OCI-LY3 (cell line): ENCODE measurements at regions not wholly inside any gene's neighbourhood (a gene's known extent, or its start where the extent isn't known, plus 50 kb on each side); places are given as distances from the start of the nearest gene placed in this dataset.

Experiments
- H2AFZ ChIP-seq: fragments of 200-600, 300-600 bp; shearing (Covaris generic); 2 replicates; pipeline ENCODE4 v1.6.0; 2014; ENCODE audit warnings: antibody characterized with exemption, low read depth, low read length
- H3K27ac ChIP-seq: fragments of 200-600, 300-600 bp; sonication (generic); 2 replicates; pipeline ENCODE4 v1.5.1; 2014; ENCODE audit warnings: mild to moderate bottlenecking, low read length, moderate library complexity, mixed read lengths
- H3K27me3 ChIP-seq: fragments of 200-600, 300-600 bp; sonication (generic); 2 replicates; pipeline ENCODE4 v1.6.1; 2014; ENCODE audit warnings: low read depth, low read length, mixed read lengths
- H3K36me3 ChIP-seq: fragments of 200-600, 300-600 bp; sonication (generic); replicated peaks from 2 replicates; pipeline ENCODE3; 2014; ENCODE audit warnings: low read depth, low read length, mixed read lengths
- H3K4me1 ChIP-seq: fragments of 300-600, 200-600 bp; sonication (generic); 2 replicates; pipeline ENCODE4 v1.6.1; 2014; ENCODE audit warnings: low read length, mixed read lengths
- H3K4me2 ChIP-seq: fragments of 200-600, 300-600 bp; sonication (generic); 2 replicates; pipeline ENCODE4 v1.6.1; 2014; ENCODE audit warnings: low read length, mixed read lengths
- H3K4me3 ChIP-seq: fragments of 300-600, 200-600 bp; sonication (generic); 2 replicates; pipeline ENCODE4 v1.5.1; 2014; ENCODE audit warnings: antibody characterized with exemption, mild to moderate bottlenecking, low read length, moderate library complexity
- H3K79me2 ChIP-seq: fragments of 300-600, 200-600 bp; shearing (Covaris generic); 2 replicates; pipeline ENCODE4 v1.6.1; 2014; ENCODE audit warnings: mild to moderate bottlenecking, low read length, mixed read lengths
- H3K9ac ChIP-seq: fragments of 300-600, 200-600 bp; shearing (Covaris generic); 2 replicates; pipeline ENCODE4 v1.6.0; 2014; ENCODE audit warnings: mild to moderate bottlenecking, low read length, moderate library complexity
- H3K9me3 ChIP-seq: fragments of 200-600, 300-600 bp; shearing (Covaris generic); 2 replicates; pipeline ENCODE4 v1.6.1; 2014; ENCODE audit warnings: low read length, mixed read lengths; ENCODE audit not compliant: insufficient read depth
- H4K20me1 ChIP-seq: fragments of 200-600, 300-600 bp; sonication (generic); 2 replicates; pipeline ENCODE4 v1.6.1; 2016; ENCODE audit warnings: low read length, mixed read lengths; ENCODE audit not compliant: insufficient read depth
- EZH2phosphoT487 ChIP-seq: fragments of 200-600 bp; shearing (Covaris generic); IDR thresholded peaks from 2 replicates; pipeline ENCODE4 v1.6.1; 2018; ENCODE audit warnings: antibody characterized with exemption, mixed run types, low read depth
- TF ChIP-seq, protein P1 (sequence below): fragments of 200-600, 300-600 bp; sonication (generic); IDR thresholded peaks from 2 replicates; pipeline ENCODE4 v1.5.1; 2014; ENCODE audit warnings: antibody characterized with exemption, low read length, low read depth

DNA sequence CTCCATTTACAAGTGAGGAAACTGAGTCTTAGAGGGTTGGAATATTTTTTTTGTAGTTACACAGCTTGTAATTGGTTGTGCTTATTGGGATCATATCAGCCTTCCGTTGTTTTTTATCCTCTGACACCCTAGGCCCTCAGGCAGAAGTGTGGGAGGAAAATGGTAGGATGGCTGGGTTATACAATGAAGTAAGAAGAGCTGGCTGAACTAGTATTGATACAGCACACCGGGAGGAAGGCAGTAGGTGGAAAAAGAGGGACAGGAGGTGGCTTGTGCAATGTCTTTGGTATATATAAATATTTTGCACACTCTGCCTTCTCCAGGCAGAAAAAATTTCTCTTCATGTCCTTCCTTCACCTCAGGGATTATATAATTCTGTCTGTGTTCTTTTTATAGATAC is 214.3 kb upstream of the SGO1 start:
- H3K79me2 ChIP-seq: no peaks in the 10 kb centered on the region
- no peak overlapping the region for H3K4me3 ChIP-seq
- H2AFZ ChIP-seq: no peak overlapping the region
- H3K9me3 ChIP-seq: no peaks in the 10 kb centered on the region
- no peak overlapping the region for H3K27ac ChIP-seq
- H4K20me1 ChIP-seq: no peaks in the 10 kb centered on the region
- no peaks in the 10 kb centered on the region for H3K36me3 ChIP-seq
- no peak overlapping the region for H3K9ac ChIP-seq
- TF ChIP-seq EZH2phosphoT487: no peak
- TF ChIP-seq, protein P1, sequence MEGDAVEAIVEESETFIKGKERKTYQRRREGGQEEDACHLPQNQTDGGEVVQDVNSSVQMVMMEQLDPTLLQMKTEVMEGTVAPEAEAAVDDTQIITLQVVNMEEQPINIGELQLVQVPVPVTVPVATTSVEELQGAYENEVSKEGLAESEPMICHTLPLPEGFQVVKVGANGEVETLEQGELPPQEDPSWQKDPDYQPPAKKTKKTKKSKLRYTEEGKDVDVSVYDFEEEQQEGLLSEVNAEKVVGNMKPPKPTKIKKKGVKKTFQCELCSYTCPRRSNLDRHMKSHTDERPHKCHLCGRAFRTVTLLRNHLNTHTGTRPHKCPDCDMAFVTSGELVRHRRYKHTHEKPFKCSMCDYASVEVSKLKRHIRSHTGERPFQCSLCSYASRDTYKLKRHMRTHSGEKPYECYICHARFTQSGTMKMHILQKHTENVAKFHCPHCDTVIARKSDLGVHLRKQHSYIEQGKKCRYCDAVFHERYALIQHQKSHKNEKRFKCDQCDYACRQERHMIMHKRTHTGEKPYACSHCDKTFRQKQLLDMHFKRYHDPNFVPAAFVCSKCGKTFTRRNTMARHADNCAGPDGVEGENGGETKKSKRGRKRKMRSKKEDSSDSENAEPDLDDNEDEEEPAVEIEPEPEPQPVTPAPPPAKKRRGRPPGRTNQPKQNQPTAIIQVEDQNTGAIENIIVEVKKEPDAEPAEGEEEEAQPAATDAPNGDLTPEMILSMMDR: no peak
- H3K4me1 ChIP-seq: no peaks in the 10 kb centered on the region
- no peaks in the 10 kb centered on the region; the same call in 1 of the 2 replicates for H3K27me3 ChIP-seq
- H3K4me2 ChIP-seq: no peak overlapping the region

DNA sequence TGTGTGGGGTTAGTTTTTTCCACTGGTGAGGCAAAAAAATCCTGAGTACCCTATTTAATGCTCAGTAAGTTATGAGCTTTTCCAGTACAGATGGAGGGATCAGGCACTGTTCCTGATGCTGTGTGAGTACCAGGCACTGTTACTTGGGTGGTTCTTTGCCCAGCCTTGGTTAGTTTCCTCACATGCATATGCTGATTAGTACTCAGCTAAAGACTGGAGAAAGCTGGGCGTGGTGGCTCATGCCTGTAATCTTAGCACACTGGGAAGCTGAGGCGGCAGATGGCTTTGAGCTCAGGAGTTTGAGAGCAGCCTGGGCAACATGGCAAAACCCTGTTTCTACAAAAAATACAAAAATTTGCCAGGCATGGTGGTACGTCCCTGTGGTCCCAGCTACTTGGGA is 210.3 kb upstream of the SGO1 start:
- H3K4me1 ChIP-seq: no peaks in the 10 kb centered on the region
- H4K20me1 ChIP-seq: no peaks in the 10 kb centered on the region

DNA sequence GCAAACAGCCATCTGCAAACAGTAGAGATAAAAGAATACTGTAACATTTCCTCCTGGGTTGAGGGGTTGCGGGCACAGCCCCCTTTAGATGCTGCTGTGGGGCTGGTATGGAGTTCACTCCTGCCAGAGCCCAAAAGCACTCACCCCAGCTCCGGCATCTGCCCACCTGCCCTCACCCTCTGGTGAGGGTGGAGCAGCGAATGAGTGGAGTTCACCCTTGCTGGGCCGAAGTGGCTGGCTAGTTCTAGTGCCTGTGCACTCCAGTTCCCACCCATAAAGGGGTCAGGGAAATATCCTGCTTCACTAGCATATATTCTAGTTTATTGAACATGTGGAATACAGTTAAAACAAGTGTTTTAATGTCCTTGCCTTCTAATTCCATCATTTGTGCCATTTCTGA is 209.7 kb upstream of the SGO1 start:
- Histone ChIP-seq H3K4me3 (no peak overlapping the region), H3K4me2 (no peak overlapping the region), H3K27ac (no peak overlapping the region), H3K36me3 (no peaks in the 10 kb centered on the region), H4K20me1 (no peaks in the 10 kb centered on the region), H3K9me3 (no peaks in the 10 kb centered on the region), H3K27me3 (no peaks in the 10 kb centered on the region; the same call in 1 of the 2 replicates), H2AFZ (no peak overlapping the region), H3K9ac (no peak overlapping the region), H3K79me2 (no peaks in the 10 kb centered on the region), H3K4me1 (no peaks in the 10 kb centered on the region)
- no peak for TF ChIP-seq EZH2phosphoT487
- TF ChIP-seq, protein P1: no peak

More for the DNA sequence above, 210.3 kb upstream of the SGO1 start:
- Histone ChIP-seq H3K4me3 (no peak overlapping the region), H3K36me3 (no peaks in the 10 kb centered on the region), H3K27ac (no peak overlapping the region), H3K9ac (no peak overlapping the region), H3K9me3 (no peaks in the 10 kb centered on the region), H3K79me2 (no peaks in the 10 kb centered on the region), H3K4me2 (no peak overlapping the region), H3K27me3 (no peaks in the 10 kb centered on the region; the same call in 1 of the 2 replicates), H2AFZ (no peak overlapping the region)
- TF ChIP-seq, protein P1: no peak
- no peak for TF ChIP-seq EZH2phosphoT487

DNA sequence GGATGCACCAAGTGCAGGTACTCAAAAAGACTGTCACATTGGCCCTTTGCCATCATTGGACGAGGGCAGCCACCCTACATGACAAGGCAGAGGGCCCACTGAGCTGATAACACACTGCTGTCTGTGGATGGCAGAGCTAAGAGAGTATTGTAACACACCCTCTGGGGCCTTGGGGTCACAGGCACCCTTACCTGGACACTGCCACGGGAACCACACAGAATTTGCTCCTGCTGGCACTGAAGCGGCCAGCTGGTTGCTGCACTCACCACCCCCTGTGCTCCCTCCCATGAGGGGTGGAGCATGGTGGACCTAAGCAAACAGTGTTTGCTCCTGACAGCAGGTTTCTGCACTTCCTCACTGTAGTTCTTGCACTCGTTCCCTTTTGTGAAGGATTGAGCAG is 208.2 kb upstream of the SGO1 start:
- no peak for TF ChIP-seq EZH2phosphoT487
- TF ChIP-seq, protein P1: no peak
- H3K36me3 ChIP-seq: no peaks in the 10 kb centered on the region
- H3K9me3 ChIP-seq: no peaks in the 10 kb centered on the region
- H2AFZ ChIP-seq: no peak overlapping the region
- no peak overlapping the region for H3K9ac ChIP-seq
- H3K4me1 ChIP-seq: no peaks in the 10 kb centered on the region
- no peak overlapping the region for H3K4me3 ChIP-seq
- no peaks in the 10 kb centered on the region for H4K20me1 ChIP-seq
- H3K27ac ChIP-seq: no peak overlapping the region
- H3K27me3 ChIP-seq: no peaks in the 10 kb centered on the region; the same call in 1 of the 2 replicates
- H3K79me2 ChIP-seq: no peaks in the 10 kb centered on the region
- no peak overlapping the region for H3K4me2 ChIP-seq
